WTC11 (cell line): ENCODE measurements at regions not wholly inside any gene's neighbourhood (a gene's known extent, or its start where the extent isn't known, plus 50 kb on each side); places are given as distances from the start of the nearest gene placed in this dataset.

Experiments
- ATAC-seq: fragments of 200-7000 bp; cut with Tn5 transposase; 2 replicates; pipeline ENCODE4 v1.10.0; 2021; ENCODE audit warnings: mild to moderate bottlenecking, moderate library complexity
- CTCF ChIA-PET: fragments of 300-600 bp; sonication (Branson Sonifier 250); formaldehyde crosslinking; loops from one replicate; lab custom pipeline; 2021; ENCODE audit warnings: antibody characterized with exemption; lab: Charles Lee
- POLR2A ChIA-PET: fragments of 350-600 bp; sonication (Branson Sonifier 250); formaldehyde crosslinking; loops from one replicate; lab custom pipeline; 2021; ENCODE audit warnings: antibody characterized with exemption; lab: Charles Lee
- DNase-seq: peaks from one replicate; pipeline ENCODE4 v3.0.0; 2021; ENCODE audit warnings: low spot score
- H3K27ac Mint-ChIP-seq: 2 replicates; pipeline ENCODE4 v1.8.0; 2021; ENCODE audit warnings: mixed read lengths
- H3K27me3 Mint-ChIP-seq: 2 replicates; pipeline ENCODE4 v1.8.0; 2021; ENCODE audit warnings: low read depth, mild to moderate bottlenecking, moderate library complexity, mixed read lengths
- H3K36me3 Mint-ChIP-seq: 2 replicates; pipeline ENCODE4 v1.8.0; 2021; ENCODE audit warnings: mixed read lengths
- H3K4me1 Mint-ChIP-seq: 2 replicates; pipeline ENCODE4 v1.8.0; 2022; ENCODE audit warnings: mixed read lengths
- H3K4me3 Mint-ChIP-seq: 2 replicates; pipeline ENCODE4 v1.8.0; 2021; ENCODE audit warnings: mild to moderate bottlenecking, moderate library complexity, mixed read lengths
- H3K9me3 Mint-ChIP-seq: 2 replicates; pipeline ENCODE4 v1.8.0; 2021; ENCODE audit warnings: mixed read lengths
- ATF6 ChIP-seq: sonication (generic); formaldehyde crosslinking; IDR thresholded peaks from 2 replicates; pipeline ENCODE4 v1.8.1; 2023; ENCODE audit warnings: mild to moderate bottlenecking, missing genetic modification reagents
- CREB1 ChIP-seq: sonication (generic); formaldehyde crosslinking; IDR thresholded peaks from 2 replicates; pipeline ENCODE4 v1.8.0; 2023; ENCODE audit warnings: mild to moderate bottlenecking, missing genetic modification reagents
- E2F1 ChIP-seq: sonication (generic); formaldehyde crosslinking; IDR thresholded peaks from 2 replicates; pipeline ENCODE4 v1.8.0; 2022; ENCODE audit warnings: mild to moderate bottlenecking, missing genetic modification reagents
- ESRRA ChIP-seq: sonication (generic); formaldehyde crosslinking; IDR thresholded peaks from 2 replicates; pipeline ENCODE4 v1.8.1; 2022; ENCODE audit warnings: mild to moderate bottlenecking, missing genetic modification reagents, borderline replicate concordance
- ETV6 ChIP-seq: sonication (generic); formaldehyde crosslinking; IDR thresholded peaks from 2 replicates; pipeline ENCODE4 v1.8.1; 2022; ENCODE audit warnings: mild to moderate bottlenecking, missing genetic modification reagents
- FOXP1 ChIP-seq: sonication (generic); formaldehyde crosslinking; IDR thresholded peaks from 2 replicates; pipeline ENCODE4 v1.8.0; 2022; ENCODE audit warnings: missing genetic modification reagents, mild to moderate bottlenecking, moderate library complexity, borderline replicate concordance
- IRF1 ChIP-seq: sonication (generic); formaldehyde crosslinking; IDR thresholded peaks from 2 replicates; pipeline ENCODE4 v1.8.0; 2023; ENCODE audit warnings: missing genetic modification reagents
- KAT7 ChIP-seq: sonication (generic); formaldehyde crosslinking; IDR thresholded peaks from 2 replicates; pipeline ENCODE4 v1.8.1; 2023; ENCODE audit warnings: missing genetic modification reagents, mild to moderate bottlenecking, borderline replicate concordance
- OVOL2 ChIP-seq: fragments of 250-450 bp; sonication (Bioruptor Pico); IDR thresholded peaks from 2 replicates; pipeline ENCODE4 v1.9.0; 2021; ENCODE audit warnings: mild to moderate bottlenecking, borderline replicate concordance
- RORB ChIP-seq: fragments of 250-450 bp; sonication (Bioruptor Pico); IDR thresholded peaks from 2 replicates; pipeline ENCODE4 v1.9.0; 2021; ENCODE audit warnings: mild to moderate bottlenecking
- SMAD4 ChIP-seq: sonication (generic); formaldehyde crosslinking; IDR thresholded peaks from 2 replicates; pipeline ENCODE4 v1.8.0; 2022; ENCODE audit warnings: mild to moderate bottlenecking, missing genetic modification reagents
- STAT6 ChIP-seq: sonication (generic); formaldehyde crosslinking; conservative IDR thresholded peaks from 2 replicates; pipeline ENCODE4 v1.8.1; 2023; ENCODE audit warnings: mild to moderate bottlenecking, low read depth, missing genetic modification reagents, moderate library complexity
- TEAD4 ChIP-seq: sonication (generic); formaldehyde crosslinking; IDR thresholded peaks from 2 replicates; pipeline ENCODE4 v1.8.0; 2022; ENCODE audit warnings: mild to moderate bottlenecking, missing genetic modification reagents
- USF2 ChIP-seq: sonication (generic); formaldehyde crosslinking; IDR thresholded peaks from 2 replicates; pipeline ENCODE4 v1.8.1; 2023; ENCODE audit warnings: mild to moderate bottlenecking, missing genetic modification reagents, moderate library complexity
- ZBTB21 ChIP-seq: sonication (generic); formaldehyde crosslinking; IDR thresholded peaks from 2 replicates; pipeline ENCODE4 v1.8.1; 2023; ENCODE audit warnings: mild to moderate bottlenecking, missing genetic modification reagents, borderline replicate concordance
- ZNF232 ChIP-seq: sonication (generic); formaldehyde crosslinking; IDR thresholded peaks from 2 replicates; pipeline ENCODE4 v1.8.0; 2022; ENCODE audit warnings: mild to moderate bottlenecking, missing genetic modification reagents
- ZNF416 ChIP-seq: fragments of 250-450 bp; sonication (Bioruptor Pico); IDR thresholded peaks from 2 replicates; pipeline ENCODE4 v1.9.0; 2021; ENCODE audit warnings: mild to moderate bottlenecking, inconsistent platforms
- ZNF425 ChIP-seq: fragments of 250-450 bp; sonication (Bioruptor Pico); conservative IDR thresholded peaks from 2 replicates; pipeline ENCODE4 v1.9.0; 2021; ENCODE audit warnings: mild to moderate bottlenecking
- ZNF671 ChIP-seq: fragments of 250-450 bp; sonication (Bioruptor Pico); IDR thresholded peaks from 2 replicates; pipeline ENCODE4 v1.8.0; 2021; ENCODE audit warnings: mild to moderate bottlenecking
- TF ChIP-seq, protein P1 (sequence below): sonication (generic); formaldehyde crosslinking; IDR thresholded peaks from 2 replicates; pipeline ENCODE4 v1.8.1; 2022; ENCODE audit warnings: low read depth, missing genetic modification reagents, borderline replicate concordance

- ChIA-PET POLR2A (no interaction called here), CTCF (no interaction called here)
- H3K36me3 Mint-ChIP-seq: peaks cover 37% of the 10 kb centered on the region
- H3K4me1 Mint-ChIP-seq: no peaks in the 10 kb centered on the region
- H3K27me3 Mint-ChIP-seq: peaks cover 4% of the 10 kb centered on the region; the same call in 1 of the 2 replicates
- H3K27ac Mint-ChIP-seq: no peak overlapping the region
- DNase-seq (no peak), ATAC-seq (no peak)
- no peak overlapping the region for H3K4me3 Mint-ChIP-seq
- no peak for TF ChIP-seq FOXP1
- TF ChIP-seq SMAD4: no peak
- TF ChIP-seq E2F1 (CRISPR knock-in tag): no peak
- H3K9me3 Mint-ChIP-seq: peaks cover 70% of the 10 kb centered on the region
Observed at GRCh38 chr21:41573902-41574690, 66.1 kb upstream of the TMPRSS2 start.

- Mint-ChIP-seq H3K36me3 (peaks cover 21% of the 10 kb centered on the region), H3K27me3 (no peaks in the 10 kb centered on the region), H3K9me3 (peaks cover 51% of the 10 kb centered on the region), H3K4me1 (no peaks in the 10 kb centered on the region), H3K4me3 (no peak overlapping the region), H3K27ac (no peak overlapping the region)
- ATAC-seq: no peak
- no peak for TF ChIP-seq OVOL2 (CRISPR knock-in tag)
- no peak for TF ChIP-seq ZNF671 (CRISPR knock-in tag)
- no peak for TF ChIP-seq STAT6 (CRISPR knock-in tag)
- TF ChIP-seq ATF6 (CRISPR knock-in tag): no peak
- TF ChIP-seq TEAD4 (CRISPR knock-in tag): no peak
- TF ChIP-seq, protein P1, sequence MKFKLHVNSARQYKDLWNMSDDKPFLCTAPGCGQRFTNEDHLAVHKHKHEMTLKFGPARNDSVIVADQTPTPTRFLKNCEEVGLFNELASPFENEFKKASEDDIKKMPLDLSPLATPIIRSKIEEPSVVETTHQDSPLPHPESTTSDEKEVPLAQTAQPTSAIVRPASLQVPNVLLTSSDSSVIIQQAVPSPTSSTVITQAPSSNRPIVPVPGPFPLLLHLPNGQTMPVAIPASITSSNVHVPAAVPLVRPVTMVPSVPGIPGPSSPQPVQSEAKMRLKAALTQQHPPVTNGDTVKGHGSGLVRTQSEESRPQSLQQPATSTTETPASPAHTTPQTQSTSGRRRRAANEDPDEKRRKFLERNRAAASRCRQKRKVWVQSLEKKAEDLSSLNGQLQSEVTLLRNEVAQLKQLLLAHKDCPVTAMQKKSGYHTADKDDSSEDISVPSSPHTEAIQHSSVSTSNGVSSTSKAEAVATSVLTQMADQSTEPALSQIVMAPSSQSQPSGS: no peak
- TF ChIP-seq ZBTB21 (CRISPR knock-in tag): no peak
- TF ChIP-seq ESRRA: no peak
- no peak for TF ChIP-seq KAT7 (CRISPR knock-in tag)
- TF ChIP-seq ZNF416 (CRISPR knock-in tag): no peak
- ChIA-PET POLR2A (no interaction called here), CTCF (no interaction called here)
- DNase-seq: no peak
Observed at GRCh38 chr21:41571938-41572510, 64.1 kb upstream of the TMPRSS2 start.

DNA sequence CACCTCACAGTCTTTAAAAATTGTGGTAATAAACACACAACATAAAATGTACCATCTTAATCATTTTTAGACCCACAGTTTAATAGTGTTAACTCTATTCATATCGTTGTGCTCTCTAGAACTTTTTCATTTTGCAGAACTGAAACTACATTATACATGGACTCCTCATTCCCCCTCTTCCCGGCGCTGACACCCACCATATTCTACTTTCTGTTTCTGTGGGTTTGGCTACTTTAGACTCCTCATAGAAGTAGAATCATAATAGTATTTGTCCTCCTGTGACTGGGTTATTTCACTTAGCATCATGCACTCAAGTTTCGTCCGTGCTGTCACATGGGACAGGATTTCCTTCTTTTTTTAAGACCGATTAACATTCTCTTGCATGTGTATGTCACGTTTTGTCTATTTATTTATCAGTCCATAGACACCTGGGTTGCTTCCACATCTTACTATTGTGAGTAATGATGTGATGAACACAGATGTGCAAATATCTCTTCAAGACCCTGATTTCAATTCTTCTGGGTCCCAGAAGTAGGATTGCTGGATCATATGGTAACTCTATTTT lies 62.9 kb upstream of the TMPRSS2 start:
- DNase-seq (no peak), ATAC-seq (no peak)
- POLR2A ChIA-PET: no interaction called here
- CTCF ChIA-PET: no interaction called here
- Mint-ChIP-seq H3K27me3 (no peaks in the 10 kb centered on the region; the same call in 1 of the 2 replicates), H3K4me1 (no peaks in the 10 kb centered on the region), H3K36me3 (peaks cover 14% of the 10 kb centered on the region), H3K4me3 (no peak overlapping the region), H3K27ac (no peak overlapping the region), H3K9me3 (peaks cover 41% of the 10 kb centered on the region)
- TF ChIP-seq ETV6: no peak
- TF ChIP-seq RORB (CRISPR knock-in tag): no peak
- no peak for TF ChIP-seq CREB1 (CRISPR knock-in tag)
- TF ChIP-seq ZNF425 (CRISPR knock-in tag): no peak
- no peak for TF ChIP-seq ZNF232 (CRISPR knock-in tag)
- TF ChIP-seq IRF1 (CRISPR knock-in tag): no peak
- no peak for TF ChIP-seq USF2 (CRISPR knock-in tag)
